ENCODE measurements at regions not wholly inside any gene's neighbourhood (a gene's known extent, or its start where the extent isn't known, plus 50 kb on each side); places are given as distances from the start of the nearest gene placed in this dataset.
A peak's percentile ranks its signal among the peaks of the same experiment; 100 is the strongest.

GRCh38 chr3:170766823-170767575, 103.0 kb downstream of the RPL22L1 start (continued):
- peak; percentile 61; the same call in 1 of the 2 replicates for TF ChIP-seq L3MBTL2 (IDR thresholded peaks at IDR 0.05)
- TF ChIP-seq ZNF175 (CRISPR knock-in tag; IDR thresholded peaks at IDR 0.05; ENCODE audit: low read depth), result peak; percentile 89; the same call in 1 of the 2 replicates
- TF ChIP-seq ZBTB17 (CRISPR knock-in tag; IDR thresholded peaks at IDR 0.05), result peak; percentile 20; the same call in 1 of the 2 replicates
- no peak for TF ChIP-seq CEBPG (CRISPR knock-in tag; IDR thresholded peaks at IDR 0.05)
- TF ChIP-seq CEBPG (tag; conservative IDR thresholded peaks at IDR 0.05 in 1 of 2, IDR thresholded peaks at IDR 0.05 in 1 of 2), result no peak
- TF ChIP-seq EHMT2 (IDR thresholded peaks at IDR 0.05), result peak; percentile 75
- TF ChIP-seq BCL6 (CRISPR knock-in tag; IDR thresholded peaks at IDR 0.05), result no peak
- peak; percentile 13; the same call in 1 of the 2 replicates for TF ChIP-seq DPF2 (IDR thresholded peaks at IDR 0.05)
- TF ChIP-seq ZFX (CRISPR knock-in tag; IDR thresholded peaks at IDR 0.05), result peak; percentile 47
- peak; percentile 11; the same call in 1 of the 2 replicates for TF ChIP-seq HINFP (tag; conservative IDR thresholded peaks at IDR 0.05; ENCODE audit: low read depth)
- TF ChIP-seq ZNF449 (CRISPR knock-in tag; IDR thresholded peaks at IDR 0.05), result no peak
- TF ChIP-seq MEF2D (tag; conservative IDR thresholded peaks at IDR 0.05; ENCODE audit: low read depth), result peak; percentile 12; the same call in 1 of the 2 replicates
- no peak for TF ChIP-seq ZNF655 (CRISPR knock-in tag; IDR thresholded peaks at IDR 0.05)
- TF ChIP-seq ARID1B (IDR thresholded peaks at IDR 0.05), result peak; percentile 50; the same call in 1 of the 2 replicates
- TF ChIP-seq GATA2 (CRISPR knock-in tag; IDR thresholded peaks at IDR 0.05), result no peak
- no peak for TF ChIP-seq NR2C1 (IDR thresholded peaks at IDR 0.05)
- 0 out of 2 replicates have a peak, but pooled peaks have one; percentile 8 for TF ChIP-seq NR2C1 (tag; IDR thresholded peaks at IDR 0.05)
- 0 out of 2 replicates have a peak, but pooled peaks have one; percentile 7 for TF ChIP-seq ZNF311 (CRISPR knock-in tag; IDR thresholded peaks at IDR 0.05)
- 0 out of 4 replicates have a peak, but pooled peaks have one; percentile 15 to 60 for TF ChIP-seq MLLT1 (IDR thresholded peaks at IDR 0.05)
- TF ChIP-seq SMARCB1 (IDR thresholded peaks at IDR 0.05; ENCODE audit: insufficient read length, low read depth), result no peak
- no peak for TF ChIP-seq RBM39 (optimal IDR thresholded peaks at IDR 0.05; ENCODE audit: low read depth, low read length)
- no peak for TF ChIP-seq ID3 (CRISPR knock-in tag; IDR thresholded peaks at IDR 0.05)
- peak; percentile 39; the same call in 1 of the 2 replicates for TF ChIP-seq ID3 (tag; IDR thresholded peaks at IDR 0.05)

All from K562 (cell line).